PC-9 (cell line): ENCODE measurements at regions not wholly inside any gene's neighbourhood (a gene's known extent, or its start where the extent isn't known, plus 50 kb on each side); places are given as distances from the start of the nearest gene placed in this dataset.

Experiments
- EZH2 ChIP-seq: fragments of 200-600 bp; sonication (generic); IDR thresholded peaks from 2 replicates; pipeline ENCODE4 v1.8.0; 2017; ENCODE audit warnings: antibody characterized with exemption, low read depth
- TF ChIP-seq, protein P1 (sequence below): fragments of 200-600 bp; sonication (generic); conservative IDR thresholded peaks from 2 replicates; pipeline ENCODE4 v1.6.1; 2017; ENCODE audit warnings: mixed run types, antibody characterized with exemption, mild to moderate bottlenecking, moderate library complexity

- TF ChIP-seq, protein P1, sequence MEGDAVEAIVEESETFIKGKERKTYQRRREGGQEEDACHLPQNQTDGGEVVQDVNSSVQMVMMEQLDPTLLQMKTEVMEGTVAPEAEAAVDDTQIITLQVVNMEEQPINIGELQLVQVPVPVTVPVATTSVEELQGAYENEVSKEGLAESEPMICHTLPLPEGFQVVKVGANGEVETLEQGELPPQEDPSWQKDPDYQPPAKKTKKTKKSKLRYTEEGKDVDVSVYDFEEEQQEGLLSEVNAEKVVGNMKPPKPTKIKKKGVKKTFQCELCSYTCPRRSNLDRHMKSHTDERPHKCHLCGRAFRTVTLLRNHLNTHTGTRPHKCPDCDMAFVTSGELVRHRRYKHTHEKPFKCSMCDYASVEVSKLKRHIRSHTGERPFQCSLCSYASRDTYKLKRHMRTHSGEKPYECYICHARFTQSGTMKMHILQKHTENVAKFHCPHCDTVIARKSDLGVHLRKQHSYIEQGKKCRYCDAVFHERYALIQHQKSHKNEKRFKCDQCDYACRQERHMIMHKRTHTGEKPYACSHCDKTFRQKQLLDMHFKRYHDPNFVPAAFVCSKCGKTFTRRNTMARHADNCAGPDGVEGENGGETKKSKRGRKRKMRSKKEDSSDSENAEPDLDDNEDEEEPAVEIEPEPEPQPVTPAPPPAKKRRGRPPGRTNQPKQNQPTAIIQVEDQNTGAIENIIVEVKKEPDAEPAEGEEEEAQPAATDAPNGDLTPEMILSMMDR: no peak
- TF ChIP-seq EZH2: no peak
Measured at GRCh38 chr5:164119806-164120447, 614.5 kb downstream of the MAT2B start.
